Upper lobe of left lung (tissue), 6 donors: ENCODE measurements at regions not wholly inside any gene's neighbourhood (a gene's known extent, or its start where the extent isn't known, plus 50 kb on each side); places are given as distances from the start of the nearest gene placed in this dataset.

Source experiments
- ATAC-seq, 2 donors: fragments of 200-7000 bp; cut with Tn5 transposase; one replicate each; pipeline ENCODE4 v1.9.1; 2022; ENCODE audit warnings: mild to moderate bottlenecking in 2 of 2, moderate library complexity in 2 of 2; ENCODE audit not compliant: low FRiP score in 2 of 2
- DNase-seq, 2 donors: peaks; one replicate each; pipeline ENCODE4 v3.0.0-alpha.2; 2019 to 2020
- H3K27ac ChIP-seq, 4 donors: fragments of 200-600 bp; sonication (generic); one replicate each; pipeline ENCODE4 v1.5.1; 2016 to 2019
- H3K27me3 ChIP-seq, 4 donors: fragments of 200-600 bp; sonication (generic); one replicate each; pipeline ENCODE4 v1.5.1; 2017 to 2019
- H3K36me3 ChIP-seq, 4 donors: fragments of 200-600 bp; sonication (generic); one replicate each; pipeline ENCODE4 v1.5.1; 2016 to 2019
- H3K4me1 ChIP-seq, 4 donors: fragments of 200-600 bp; sonication (generic); one replicate each; pipeline ENCODE4 v1.5.1; 2018 to 2019
- H3K4me3 ChIP-seq, 4 donors: fragments of 200-600 bp; sonication (generic); one replicate each; pipeline ENCODE4 v1.5.1; 2017 to 2019; ENCODE audit warnings: mild to moderate bottlenecking in 2 of 4, moderate library complexity in 1 of 4
- H3K9me3 ChIP-seq, 4 donors: fragments of 200-600 bp; sonication (generic); one replicate each; pipeline ENCODE4 v1.5.1; 2018 to 2019
- CTCF ChIP-seq, 6 experiments: fragments of 450-650 bp in 4 of 6; fragments of 200-600 bp in 2 of 6; sonication (generic) in 2 of 6; IDR thresholded peaks; one replicate each; pipeline ENCODE4 v1.5.1; 2016 to 2019; ENCODE audit warnings: antibody characterized with exemption in 6 of 6
- EP300 ChIP-seq, 4 donors: sonication (generic); formaldehyde crosslinking; IDR thresholded peaks; one replicate each; pipeline ENCODE4 v1.5.1; 2017; ENCODE audit warnings: antibody characterized with exemption in 4 of 4, control low read depth in 2 of 4
- POLR2A ChIP-seq, 4 donors: fragments of 450-650 bp; IDR thresholded peaks; one replicate each; pipeline ENCODE4 v1.5.1; 2016 to 2017; ENCODE audit warnings: antibody characterized with exemption in 4 of 4, mild to moderate bottlenecking in 2 of 4
- POLR2AphosphoS5 ChIP-seq, 2 donors: sonication (generic); formaldehyde crosslinking; IDR thresholded peaks; one replicate each; pipeline ENCODE4 v1.5.1; 2017; ENCODE audit warnings: antibody characterized with exemption in 2 of 2
- WGBS, 2 donors: methylation state at CpG; one replicate each; pipeline ENCODE4 v1.1.5; 2017 to 2018; 5-methylcytosine and 5-hydroxymethylcytosine counted together
- donor health status: DM: no; HTN: no; CAD: no; lungs with moderate emphysema.
- donor health status: DM: no; HTN: yes; CAD: no; lungs with severe emphysema.

GRCh38 chr2:194182888-194183287 is 1474.1 kb upstream of the SLC39A10 start:
- no peaks in the 10 kb centered on the region for H3K9me3 ChIP-seq
- WGBS, 2 donors, result 39 to 41% methylated on average over 2 of the region's 2 CpGs
- ATAC-seq (no peak), DNase-seq (no peak)
- no peaks in the 10 kb centered on the region for H3K36me3 ChIP-seq
- TF ChIP-seq POLR2AphosphoS5 (IDR thresholded peaks at IDR 0.05) (no peak), EP300 (IDR thresholded peaks at IDR 0.05) (no peak), CTCF (IDR thresholded peaks at IDR 0.05) (no peak), POLR2A (IDR thresholded peaks at IDR 0.05) (no peak)
- H3K4me1 ChIP-seq, result no peaks in the 10 kb centered on the region
- H3K27me3 ChIP-seq, result no peaks in the 10 kb centered on the region
- no peak overlapping the region for H3K27ac ChIP-seq
- H3K4me3 ChIP-seq, result no peak overlapping the region

- Histone ChIP-seq H3K4me1 (no peaks in the 10 kb centered on the region), H3K27ac (no peak overlapping the region), H3K9me3 (peaks cover 0 to 7% (median 2%) of the 10 kb centered on the region in 4 donors), H3K27me3 (no peaks in the 10 kb centered on the region), H3K4me3 (no peak overlapping the region), H3K36me3 (no peaks in the 10 kb centered on the region)
- DNase-seq (peak in 1 of 2 donors; percentile 79), ATAC-seq (no peak)
- WGBS, 2 donors, result 97 to 98% methylated on average over 6 to 18 of the region's 22 CpGs
- TF ChIP-seq CTCF (IDR thresholded peaks at IDR 0.05) (no peak), POLR2AphosphoS5 (IDR thresholded peaks at IDR 0.05) (no peak), POLR2A (IDR thresholded peaks at IDR 0.05) (no peak), EP300 (IDR thresholded peaks at IDR 0.05) (no peak)
Measured at GRCh38 chr2:194176134-194176533, 1480.9 kb upstream of the SLC39A10 start.

- H3K27ac ChIP-seq, result no peak overlapping the region
- TF ChIP-seq EP300 (IDR thresholded peaks at IDR 0.05), result no peak
- TF ChIP-seq POLR2A (IDR thresholded peaks at IDR 0.05), result no peak
- TF ChIP-seq POLR2AphosphoS5 (IDR thresholded peaks at IDR 0.05), result no peak
- peak in 3 of 6 experiments; percentile 33 to 41 (median 39) for TF ChIP-seq CTCF (IDR thresholded peaks at IDR 0.05)
- no peaks in the 10 kb centered on the region for H3K9me3 ChIP-seq
- H3K36me3 ChIP-seq, result no peaks in the 10 kb centered on the region
- no peak for ATAC-seq
- no peaks in the 10 kb centered on the region for H3K4me1 ChIP-seq
- 39 to 45% methylated on average over 2 of the region's 2 CpGs for WGBS, 2 donors
- no peak overlapping the region for H3K4me3 ChIP-seq
- no peaks in the 10 kb centered on the region for H3K27me3 ChIP-seq
- no peak for DNase-seq
Measured at GRCh38 chr2:194166818-194167217, 1490.2 kb upstream of the SLC39A10 start.

GRCh38 chr2:194155431-194155830 is 1501.6 kb upstream of the SLC39A10 start:
- no peak overlapping the region for H3K4me3 ChIP-seq
- no peaks in the 10 kb centered on the region for H3K4me1 ChIP-seq
- no peaks in the 10 kb centered on the region for H3K9me3 ChIP-seq
- H3K27ac ChIP-seq, result no peak overlapping the region
- ATAC-seq, result no peak
- no peaks in the 10 kb centered on the region for H3K36me3 ChIP-seq
- TF ChIP-seq POLR2AphosphoS5 (IDR thresholded peaks at IDR 0.05), result no peak
- TF ChIP-seq POLR2A (IDR thresholded peaks at IDR 0.05), result no peak
- no peak for TF ChIP-seq EP300 (IDR thresholded peaks at IDR 0.05)
- TF ChIP-seq CTCF (IDR thresholded peaks at IDR 0.05), result no peak
- no peaks in the 10 kb centered on the region for H3K27me3 ChIP-seq
- no peak for DNase-seq
- 80 to 81% methylated on average over 4 of the region's 4 CpGs for WGBS, 2 donors

- 87 to 97% methylated on average over 1 of the region's 1 CpG for WGBS, 2 donors
- H3K27me3 ChIP-seq, result no peaks in the 10 kb centered on the region
- no peak for DNase-seq
- no peak overlapping the region for H3K27ac ChIP-seq
- no peaks in the 10 kb centered on the region for H3K36me3 ChIP-seq
- H3K9me3 ChIP-seq, result no peaks in the 10 kb centered on the region
- no peak for TF ChIP-seq POLR2AphosphoS5 (IDR thresholded peaks at IDR 0.05)
- no peaks in the 10 kb centered on the region for H3K4me1 ChIP-seq
- ATAC-seq, result no peak
- H3K4me3 ChIP-seq, result no peak overlapping the region
Measured at GRCh38 chr2:194151231-194151630, 1505.8 kb upstream of the SLC39A10 start.
